ENCODE measurements at regions not wholly inside any gene's neighbourhood (a gene's known extent, or its start where the extent isn't known, plus 50 kb on each side); places are given as distances from the start of the nearest gene placed in this dataset.
"Not testable (repeated sequence)": the region's sequence is repeated elsewhere in the genome, so short reads cannot be mapped to it uniquely, and the experiment has no call there.

DNA sequence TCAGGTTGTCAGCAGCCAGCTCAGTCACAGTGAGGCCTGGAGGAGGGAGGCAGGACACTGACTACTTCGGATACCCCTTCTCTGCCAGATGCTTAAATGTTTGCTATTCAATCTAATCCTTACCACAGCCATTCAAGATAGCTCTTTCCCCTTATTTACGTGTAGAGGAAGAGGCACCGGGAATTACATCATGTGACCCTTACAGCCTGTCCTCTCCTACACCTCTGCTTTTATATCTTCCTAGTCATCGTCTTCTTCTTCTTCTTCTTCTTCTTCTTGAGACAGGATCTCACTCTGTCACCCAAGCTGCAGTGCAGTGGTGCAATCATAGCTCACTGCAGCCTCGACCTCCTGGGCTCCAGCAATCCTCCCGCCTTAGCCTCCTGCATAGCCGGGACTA, 148.1 kb upstream of the NEDD9 start:
- peaks cover 4% of the 10 kb centered on the region for H3K9me3 Mint-ChIP-seq
- peak overlapping the region; percentile 0 for H3K27ac Mint-ChIP-seq
- H3K36me3 Mint-ChIP-seq (ENCODE audit: low read depth) = peaks cover 29% of the 10 kb centered on the region
- H3K4me1 Mint-ChIP-seq (ENCODE audit: low read depth) = peaks cover 77% of the 10 kb centered on the region
- peak overlapping the region; percentile 83 for H3K4me3 Mint-ChIP-seq
- H3K27me3 Mint-ChIP-seq = no peaks in the 10 kb centered on the region

DNA sequence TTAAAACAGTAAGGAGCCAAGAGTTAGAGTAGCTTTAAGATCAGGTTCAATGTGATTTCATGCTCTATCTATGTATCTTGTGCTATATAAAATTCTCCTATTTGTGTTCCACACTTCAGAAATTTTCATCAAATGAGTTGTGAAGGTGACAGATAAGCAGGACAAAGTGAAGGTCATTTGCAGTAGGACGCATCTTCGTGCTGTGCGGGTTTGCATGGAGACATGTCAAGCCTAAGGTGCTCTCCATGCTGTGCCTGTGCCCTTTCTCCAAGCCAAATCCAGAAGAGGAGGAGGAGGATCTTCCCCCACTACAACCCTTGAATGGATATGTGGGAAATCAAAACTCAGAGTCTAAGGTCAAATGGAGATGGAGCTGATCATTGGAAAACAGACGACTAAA, 147.3 kb upstream of the NEDD9 start:
- H3K4me1 Mint-ChIP-seq (ENCODE audit: low read depth) = peaks cover 78% of the 10 kb centered on the region
- H3K4me3 Mint-ChIP-seq = peak overlapping the region; percentile 83
- peak overlapping the region; percentile 22 for H3K27ac Mint-ChIP-seq
- H3K36me3 Mint-ChIP-seq (ENCODE audit: low read depth) = peaks cover 37% of the 10 kb centered on the region
- no peaks in the 10 kb centered on the region for H3K27me3 Mint-ChIP-seq
- H3K9me3 Mint-ChIP-seq = peaks cover 4% of the 10 kb centered on the region

DNA sequence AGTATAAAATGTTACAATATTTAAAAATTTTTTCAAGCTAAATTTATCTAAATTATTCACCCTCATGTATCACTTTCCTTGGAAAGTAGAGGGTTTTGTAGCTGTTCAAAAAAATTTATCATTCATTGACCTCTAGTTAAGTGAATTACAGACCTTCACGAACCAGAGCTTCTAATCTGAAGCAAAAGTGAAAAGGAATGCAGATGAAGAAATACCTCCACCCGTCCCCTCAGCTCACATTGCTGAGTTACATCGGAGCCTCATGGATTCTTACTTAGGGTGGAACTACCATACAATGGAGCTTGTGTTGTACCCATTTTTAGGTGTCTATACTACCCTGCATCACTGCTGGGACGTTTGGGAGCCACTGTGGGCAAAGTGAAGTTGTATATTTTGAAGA, 146.2 kb upstream of the NEDD9 start:
- Mint-ChIP-seq H3K4me1 (ENCODE audit: low read depth) (peaks cover 90% of the 10 kb centered on the region), H3K27ac (no peak overlapping the region), H3K36me3 (ENCODE audit: low read depth) (peaks cover 46% of the 10 kb centered on the region), H3K4me3 (no peak overlapping the region), H3K27me3 (no peaks in the 10 kb centered on the region), H3K9me3 (peaks cover 4% of the 10 kb centered on the region)

DNA sequence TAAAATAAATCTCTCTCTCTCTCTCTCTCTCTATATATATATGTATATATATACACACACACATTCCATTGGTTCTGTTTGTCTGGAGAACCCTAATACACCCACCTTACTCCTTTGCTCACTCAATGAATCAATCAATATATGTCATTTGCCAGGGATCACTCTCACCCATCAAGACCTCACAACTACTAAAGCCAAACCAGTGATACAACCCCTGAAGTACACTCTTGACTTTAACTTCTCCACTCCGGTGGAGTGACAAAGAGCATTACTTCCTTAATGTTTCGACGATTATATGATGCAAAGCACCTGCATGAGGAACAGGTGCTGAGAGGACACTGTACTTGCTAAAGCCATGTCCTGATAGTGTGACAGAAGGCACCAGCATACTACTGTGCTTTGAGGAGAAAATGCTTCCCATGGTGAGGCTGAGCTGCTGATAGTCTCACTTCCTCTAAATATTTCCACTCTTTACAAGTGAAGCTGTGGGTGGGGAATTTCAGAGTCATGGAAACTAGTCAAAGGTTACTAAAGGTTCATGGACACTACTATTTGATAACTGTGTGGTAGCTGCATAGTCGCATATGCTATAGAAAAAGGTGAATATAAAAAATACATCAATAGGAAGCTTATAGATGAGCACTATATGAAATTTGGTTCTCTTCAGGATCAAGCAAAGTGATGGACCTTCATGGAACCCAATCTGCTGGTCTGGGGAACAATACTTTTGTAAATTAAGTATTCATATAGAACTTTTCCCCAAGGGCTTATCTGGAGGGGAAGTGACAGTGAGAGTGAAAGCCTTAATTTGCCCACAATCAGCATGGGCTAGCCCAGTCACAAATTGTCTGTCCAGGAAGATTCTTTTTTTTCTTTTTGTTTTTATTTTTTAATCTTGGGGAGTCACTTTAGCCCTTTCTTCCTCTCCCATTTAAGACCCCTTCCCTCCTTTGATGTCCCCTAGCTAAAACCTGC, 141.9 kb upstream of the NEDD9 start:
- peaks cover 9% of the 10 kb centered on the region for H3K9me3 Mint-ChIP-seq
- H3K27ac Mint-ChIP-seq = peak overlapping the region; percentile 89
- H3K36me3 Mint-ChIP-seq (ENCODE audit: low read depth) = peaks cover 60% of the 10 kb centered on the region
- no peaks in the 10 kb centered on the region for H3K27me3 Mint-ChIP-seq
- peaks cover 90% of the 10 kb centered on the region for H3K4me1 Mint-ChIP-seq (ENCODE audit: low read depth)
- peak overlapping the region; percentile 36 for H3K4me3 Mint-ChIP-seq

DNA sequence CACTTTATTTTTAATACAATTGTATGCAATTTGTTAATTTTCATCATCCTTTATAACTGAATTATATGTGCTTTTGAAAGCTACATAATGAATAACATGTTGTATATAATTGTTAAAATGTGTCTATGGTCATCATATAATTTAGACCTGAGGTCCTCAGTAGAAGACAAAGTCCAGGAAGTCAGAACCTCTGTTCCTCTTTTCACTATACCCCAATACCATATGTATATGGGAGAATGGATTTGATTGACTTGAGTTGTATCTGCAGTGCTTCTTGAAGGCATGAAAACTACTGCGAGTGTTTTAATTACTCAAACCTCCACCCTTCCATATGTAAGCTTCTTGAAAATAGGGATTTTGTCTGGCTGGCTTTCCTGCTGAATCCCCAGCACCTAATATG, 140.7 kb upstream of the NEDD9 start:
- Mint-ChIP-seq H3K4me3 (no peak overlapping the region), H3K36me3 (ENCODE audit: low read depth) (peaks cover 65% of the 10 kb centered on the region), H3K4me1 (ENCODE audit: low read depth) (peaks cover 93% of the 10 kb centered on the region)

DNA sequence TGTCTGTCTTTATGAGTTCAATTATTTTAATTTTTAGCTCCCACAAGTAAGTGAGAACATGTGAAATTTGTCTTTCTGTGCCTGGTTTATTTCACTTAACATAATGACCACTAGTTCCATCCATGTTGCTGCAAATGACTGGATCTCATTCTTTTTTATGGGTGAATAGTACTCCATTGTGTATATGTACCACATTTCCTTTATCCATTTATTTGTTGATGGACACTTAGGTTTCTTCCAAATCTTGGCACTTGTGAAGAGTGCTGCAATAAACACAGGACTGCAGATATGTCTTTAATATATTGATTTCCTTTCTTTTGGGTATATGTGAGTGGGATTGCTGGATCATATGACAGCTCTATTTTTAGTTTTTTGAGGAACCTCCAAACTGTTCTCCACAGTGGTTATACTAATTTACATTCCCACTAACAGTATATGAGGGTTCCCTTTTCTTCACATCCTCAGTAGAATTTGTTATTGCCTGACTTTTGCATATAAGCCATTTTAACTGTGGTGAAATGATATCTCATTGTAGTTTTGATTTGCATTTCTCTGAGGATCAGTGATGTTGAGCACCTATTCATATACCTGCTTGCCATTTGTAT, 139.8 kb upstream of the NEDD9 start:
- Mint-ChIP-seq H3K27ac (peak overlapping the region; percentile 15), H3K4me1 (ENCODE audit: low read depth) (peaks cover 93% of the 10 kb centered on the region), H3K36me3 (ENCODE audit: low read depth) (peaks cover 57% of the 10 kb centered on the region)
- H3K9me3 Mint-ChIP-seq, H3K4me3 Mint-ChIP-seq, H3K27me3 Mint-ChIP-seq: not testable (repeated sequence)

More for the DNA sequence above, 140.7 kb upstream of the NEDD9 start:
- Mint-ChIP-seq H3K27me3 (no peaks in the 10 kb centered on the region), H3K9me3 (peaks cover 9% of the 10 kb centered on the region), H3K27ac (no peak overlapping the region)

DNA sequence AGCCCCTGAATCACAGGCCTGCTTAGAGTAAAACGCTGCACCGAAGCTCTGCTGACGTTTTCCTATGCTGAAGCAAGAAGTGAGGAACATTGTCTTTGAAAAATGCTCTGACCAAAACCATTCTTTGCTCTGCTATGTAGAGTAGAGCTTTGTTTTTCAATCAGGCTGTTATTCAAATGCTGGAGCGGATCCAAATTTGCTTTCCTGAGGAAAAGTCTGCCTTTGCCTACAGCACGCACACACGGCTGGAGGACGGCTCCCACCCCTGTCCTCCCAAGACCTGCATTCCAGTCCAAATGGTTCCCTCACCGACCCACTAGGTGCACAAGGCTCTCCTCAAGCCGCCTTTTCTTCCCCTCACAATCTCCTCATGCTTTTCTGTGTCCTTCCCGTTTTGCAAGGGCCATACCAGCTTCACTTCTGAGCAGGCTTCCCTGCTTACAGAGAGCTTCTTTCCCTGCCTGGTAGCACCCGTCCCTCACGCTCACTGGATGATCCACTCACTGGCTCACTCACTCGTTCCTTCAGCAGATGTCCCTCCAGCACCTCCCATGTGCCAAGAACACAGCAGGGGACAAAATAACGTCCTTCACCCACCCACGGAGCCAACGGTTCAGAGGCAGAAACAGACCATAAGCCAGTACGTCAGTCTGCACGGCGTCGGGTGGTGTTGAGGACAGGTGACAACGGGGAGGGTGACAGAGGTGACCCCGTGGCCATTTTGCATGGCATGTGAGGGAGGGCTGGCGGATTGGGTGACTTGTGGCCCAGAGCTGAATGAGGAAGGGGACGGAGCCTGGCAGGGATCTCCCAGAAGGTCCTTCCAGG, 137.9 kb upstream of the NEDD9 start:
- peaks cover 4% of the 10 kb centered on the region for H3K9me3 Mint-ChIP-seq
- H3K27me3 Mint-ChIP-seq = no peaks in the 10 kb centered on the region
- no peak overlapping the region for H3K4me3 Mint-ChIP-seq
- peak overlapping the region; percentile 42 for H3K27ac Mint-ChIP-seq
- peaks cover 55% of the 10 kb centered on the region for H3K36me3 Mint-ChIP-seq (ENCODE audit: low read depth)
- H3K4me1 Mint-ChIP-seq (ENCODE audit: low read depth) = peaks cover 96% of the 10 kb centered on the region

DNA sequence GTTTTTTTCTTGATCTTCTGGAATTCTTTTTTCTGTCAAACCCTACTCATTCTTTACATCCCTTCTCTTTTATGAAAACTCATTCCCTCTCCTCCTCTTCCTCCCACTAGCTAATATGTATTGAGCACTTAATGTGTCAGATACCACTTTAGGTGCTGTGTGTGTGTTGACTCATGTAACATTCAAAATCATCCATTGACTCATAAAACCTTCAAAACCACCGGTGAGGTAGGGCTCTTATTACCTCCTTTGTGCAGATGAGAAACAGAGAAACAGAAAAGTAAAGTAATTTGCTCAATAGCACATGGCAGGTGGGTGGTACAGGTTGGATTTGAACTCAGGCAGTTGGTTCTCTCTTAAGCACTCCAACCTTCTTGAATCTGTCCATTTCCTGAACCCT, 136.3 kb upstream of the NEDD9 start:
- H3K27me3 Mint-ChIP-seq = no peaks in the 10 kb centered on the region
- H3K36me3 Mint-ChIP-seq (ENCODE audit: low read depth) = peaks cover 58% of the 10 kb centered on the region
- H3K9me3 Mint-ChIP-seq = peaks cover 4% of the 10 kb centered on the region
- H3K27ac Mint-ChIP-seq = peak overlapping the region; percentile 76
- peak overlapping the region; percentile 23 for H3K4me3 Mint-ChIP-seq
- peaks cover 96% of the 10 kb centered on the region for H3K4me1 Mint-ChIP-seq (ENCODE audit: low read depth)

DNA sequence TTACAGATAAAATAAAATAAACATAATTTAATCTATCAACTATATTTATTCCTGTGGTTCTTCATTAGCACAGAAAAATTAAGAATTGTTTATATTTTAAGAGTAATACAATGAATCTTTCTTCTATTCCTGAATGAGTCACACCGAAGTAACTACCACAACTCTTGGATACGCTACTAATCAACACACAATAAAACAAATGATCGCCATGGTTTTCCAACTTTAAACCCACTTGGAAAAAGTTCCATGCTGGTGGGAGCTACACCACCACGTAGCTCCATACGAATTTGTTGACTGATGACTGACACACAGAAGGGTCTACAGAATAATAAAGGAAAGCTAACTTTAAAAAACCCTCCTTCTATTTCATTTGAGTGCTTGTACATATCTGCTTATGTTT, 135.8 kb upstream of the NEDD9 start:
- Mint-ChIP-seq H3K9me3 (peaks cover 4% of the 10 kb centered on the region), H3K4me3 (peak overlapping the region; percentile 23), H3K27ac (peak overlapping the region; percentile 76), H3K36me3 (ENCODE audit: low read depth) (peaks cover 61% of the 10 kb centered on the region), H3K4me1 (ENCODE audit: low read depth) (peaks cover 96% of the 10 kb centered on the region), H3K27me3 (no peaks in the 10 kb centered on the region)

DNA sequence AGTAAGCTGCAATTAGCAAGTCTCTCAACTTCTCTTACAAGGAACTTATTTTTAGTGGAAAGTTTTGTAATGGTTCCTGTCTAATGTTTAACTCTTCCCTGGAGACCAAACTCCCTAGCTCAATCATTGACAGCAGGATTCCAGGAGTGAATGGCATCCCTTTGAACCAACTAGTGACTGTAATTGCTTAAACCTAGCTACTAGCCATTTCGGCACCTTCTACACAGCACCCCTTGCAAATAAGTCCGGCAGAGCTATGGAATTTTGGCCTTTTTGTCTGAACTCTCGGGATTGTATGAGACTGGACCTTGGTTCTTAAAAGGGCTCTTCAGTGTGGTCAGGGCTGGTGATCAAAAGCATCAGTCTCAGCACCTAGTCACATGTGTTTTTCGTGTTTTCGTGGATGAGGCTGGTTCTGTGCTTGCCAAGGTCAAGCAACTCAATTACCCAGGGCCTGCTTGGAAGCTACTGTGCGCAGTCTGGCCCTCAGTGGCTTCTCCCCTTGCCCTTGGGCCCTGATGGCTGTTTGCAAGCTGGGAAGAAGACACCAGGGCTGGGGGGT, 135.3 kb upstream of the NEDD9 start:
- Mint-ChIP-seq H3K9me3 (peaks cover 4% of the 10 kb centered on the region), H3K4me1 (ENCODE audit: low read depth) (peaks cover 96% of the 10 kb centered on the region), H3K27ac (peak overlapping the region; percentile 84), H3K27me3 (no peaks in the 10 kb centered on the region), H3K4me3 (peak overlapping the region; percentile 66), H3K36me3 (ENCODE audit: low read depth) (peaks cover 65% of the 10 kb centered on the region)

DNA sequence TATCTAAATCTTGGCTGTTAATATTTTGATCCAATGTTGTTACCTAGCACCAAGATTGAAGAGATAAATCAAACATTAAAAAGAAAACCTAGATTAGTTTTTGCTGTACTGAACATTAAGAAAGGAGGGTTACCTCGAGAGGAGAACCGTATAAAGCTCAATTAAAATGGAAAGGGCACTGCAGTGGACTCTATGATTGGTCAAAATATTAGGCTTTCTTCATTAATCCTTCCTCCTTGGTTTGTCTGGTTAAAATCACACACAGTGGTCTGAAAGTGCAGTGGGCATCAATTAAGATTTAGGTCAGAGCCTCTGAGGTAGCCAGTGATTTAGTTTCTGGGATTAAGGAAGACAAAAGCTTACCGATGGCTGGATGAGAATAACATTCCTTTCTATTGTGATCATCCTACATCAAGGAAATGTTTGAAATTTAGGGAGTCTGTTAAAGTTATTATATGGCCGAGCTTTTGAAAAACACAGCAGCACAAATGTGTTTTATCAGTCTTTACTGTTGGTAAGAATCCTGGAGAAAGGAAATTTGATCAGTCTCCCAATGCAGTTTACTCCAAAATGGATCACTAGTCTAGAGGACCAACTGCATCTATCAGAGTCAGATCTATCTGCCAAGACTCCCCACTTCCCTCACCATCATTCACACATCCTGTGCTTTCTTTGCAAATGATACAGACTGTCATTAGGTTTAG, 134.6 kb upstream of the NEDD9 start:
- H3K36me3 Mint-ChIP-seq (ENCODE audit: low read depth) = peaks cover 65% of the 10 kb centered on the region
- peak overlapping the region; percentile 66 for H3K4me3 Mint-ChIP-seq
- peaks cover 1% of the 10 kb centered on the region for H3K9me3 Mint-ChIP-seq
- peak overlapping the region; percentile 84 for H3K27ac Mint-ChIP-seq
- H3K4me1 Mint-ChIP-seq (ENCODE audit: low read depth) = peaks cover 96% of the 10 kb centered on the region
- H3K27me3 Mint-ChIP-seq = no peaks in the 10 kb centered on the region

DNA sequence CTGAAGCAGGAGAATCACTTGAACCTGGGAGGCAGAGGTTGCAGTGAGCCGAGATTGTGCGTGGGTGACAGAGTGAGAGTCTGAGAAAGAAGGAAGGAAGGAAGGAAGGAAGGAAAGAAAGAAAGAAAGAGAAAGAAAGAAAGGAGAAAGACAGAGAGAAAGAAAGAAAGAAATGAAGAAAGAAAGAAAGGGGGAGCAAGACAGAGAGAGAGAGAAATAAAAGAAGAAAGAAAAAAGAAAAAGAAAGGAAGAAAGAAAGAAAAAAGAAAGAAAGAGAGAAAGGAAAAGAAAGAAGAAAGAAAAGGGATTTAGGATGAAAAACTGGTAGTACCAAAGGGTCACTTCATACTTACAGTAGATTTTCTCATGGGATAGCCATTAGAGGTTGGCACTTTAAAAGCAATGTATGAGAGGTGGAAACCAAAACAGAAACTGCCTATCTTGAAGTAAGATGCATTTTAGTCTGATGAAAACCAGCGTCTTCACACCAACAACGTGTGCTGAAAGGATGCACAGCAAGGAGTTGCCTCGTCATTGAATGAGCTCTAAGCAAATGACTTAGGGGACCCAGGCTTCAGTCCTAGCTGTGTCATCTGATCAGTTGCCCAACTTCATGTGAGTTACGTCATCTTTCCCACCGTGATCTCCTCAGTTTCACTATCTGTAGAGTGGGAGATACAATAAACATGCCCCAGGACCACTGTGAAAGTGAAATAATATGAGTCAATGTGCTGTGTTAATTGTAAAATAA, 133.9 kb upstream of the NEDD9 start:
- Mint-ChIP-seq H3K27ac (peak overlapping the region; percentile 84), H3K27me3 (no peaks in the 10 kb centered on the region), H3K4me1 (ENCODE audit: low read depth) (peaks cover 98% of the 10 kb centered on the region), H3K36me3 (ENCODE audit: low read depth) (peaks cover 70% of the 10 kb centered on the region), H3K4me3 (peak overlapping the region; percentile 66), H3K9me3 (no peaks in the 10 kb centered on the region)

DNA sequence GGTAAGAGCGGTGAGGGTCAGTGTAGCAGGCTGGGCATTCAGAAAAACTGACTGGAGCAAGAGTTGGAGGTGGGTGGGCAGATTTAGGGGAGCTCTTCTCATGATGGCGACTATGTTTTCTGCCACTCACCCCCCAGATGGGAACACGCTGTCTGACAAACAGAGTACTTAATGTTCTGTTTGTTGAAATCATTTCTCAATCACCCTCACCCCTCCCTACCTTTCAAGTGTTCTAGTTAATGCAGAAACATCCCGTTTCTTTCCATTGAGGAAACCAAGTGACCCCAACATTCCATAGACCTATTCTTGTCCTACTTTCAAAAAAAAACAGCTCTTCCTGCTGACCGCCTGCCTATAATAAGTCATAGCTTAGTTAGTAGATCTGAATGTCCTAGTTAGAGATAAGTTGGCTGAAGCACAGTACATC, 132.5 kb upstream of the NEDD9 start:
- H3K27ac Mint-ChIP-seq = peak overlapping the region; percentile 84

More for the DNA sequence above, 132.5 kb upstream of the NEDD9 start:
- Mint-ChIP-seq H3K9me3 (peaks cover 13% of the 10 kb centered on the region), H3K4me1 (ENCODE audit: low read depth) (peaks cover 100% of the 10 kb centered on the region), H3K36me3 (ENCODE audit: low read depth) (peaks cover 79% of the 10 kb centered on the region), H3K27me3 (no peaks in the 10 kb centered on the region), H3K4me3 (no peak overlapping the region)
